HUES48 (cell line): ENCODE measurements at regions not wholly inside any gene's neighbourhood (a gene's known extent, or its start where the extent isn't known, plus 50 kb on each side); places are given as distances from the start of the nearest gene placed in this dataset.

ENCODE experiments used
- H3K27ac ChIP-seq: one replicate; pipeline ENCODE4 v1.7.0; 2013; ENCODE audit warnings: low read depth, low read length, inconsistent platforms
- H3K27me3 ChIP-seq: 2 replicates; pipeline ENCODE4 v1.6.1; 2013; ENCODE audit warnings: mild to moderate bottlenecking, low read length; ENCODE audit not compliant: control insufficient read depth, insufficient read depth
- H3K36me3 ChIP-seq: 2 replicates; pipeline ENCODE4 v1.6.1; 2013; ENCODE audit warnings: low read length; ENCODE audit not compliant: control insufficient read depth, insufficient read depth
- H3K4me1 ChIP-seq: 2 replicates; pipeline ENCODE4 v1.6.1; 2013; ENCODE audit warnings: mild to moderate bottlenecking, low read length; ENCODE audit not compliant: control insufficient read depth, insufficient read depth
- H3K4me3 ChIP-seq: 2 replicates; pipeline ENCODE4 v1.5.1; 2013; ENCODE audit warnings: mild to moderate bottlenecking, low read depth, low read length
- H3K9ac ChIP-seq: 2 replicates; pipeline ENCODE4 v1.6.1; 2013; ENCODE audit warnings: mild to moderate bottlenecking, low read depth, low read length, moderate library complexity
- H3K9me3 ChIP-seq: 2 replicates; pipeline ENCODE4 v1.6.1; 2013; ENCODE audit warnings: low read length; ENCODE audit not compliant: control insufficient read depth, insufficient read depth

- Histone ChIP-seq H3K9ac (no peak overlapping the region), H3K9me3 (no peaks in the 10 kb centered on the region), H3K4me1 (peaks cover 13% of the 10 kb centered on the region), H3K27me3 (no peaks in the 10 kb centered on the region), H3K36me3 (no peaks in the 10 kb centered on the region), H3K4me3 (no peak overlapping the region), H3K27ac (no peak overlapping the region)
These were observed 90.7 kb downstream of the CDC7 start for GRCh38 chr1:91591175-91591974.

GRCh38 chr1:91592716-91593477 is 92.2 kb downstream of the CDC7 start:
- Histone ChIP-seq H3K9me3 (no peaks in the 10 kb centered on the region), H3K4me3 (no peak overlapping the region), H3K27ac (no peak overlapping the region), H3K4me1 (peaks cover 13% of the 10 kb centered on the region), H3K27me3 (no peaks in the 10 kb centered on the region), H3K9ac (no peak overlapping the region), H3K36me3 (no peaks in the 10 kb centered on the region)

- Histone ChIP-seq H3K27ac (no peak overlapping the region), H3K27me3 (no peaks in the 10 kb centered on the region), H3K9ac (no peak overlapping the region)
These were observed 93.9 kb downstream of the CDC7 start for GRCh38 chr1:91594383-91595055.

GRCh38 chr1:91596474-91596873 is 95.8 kb downstream of the CDC7 start:
- H3K4me3 ChIP-seq: no peak overlapping the region
- no peaks in the 10 kb centered on the region for H3K27me3 ChIP-seq
- no peaks in the 10 kb centered on the region for H3K36me3 ChIP-seq
- H3K4me1 ChIP-seq: peaks cover 2% of the 10 kb centered on the region
- H3K9ac ChIP-seq: no peak overlapping the region
- H3K27ac ChIP-seq: no peak overlapping the region
- H3K9me3 ChIP-seq: no peaks in the 10 kb centered on the region

More at GRCh38 chr1:91594383-91595055, 93.9 kb downstream of the CDC7 start:
- no peaks in the 10 kb centered on the region for H3K9me3 ChIP-seq
- no peak overlapping the region for H3K4me3 ChIP-seq
- peaks cover 10% of the 10 kb centered on the region for H3K4me1 ChIP-seq
- H3K36me3 ChIP-seq: no peaks in the 10 kb centered on the region

DNA sequence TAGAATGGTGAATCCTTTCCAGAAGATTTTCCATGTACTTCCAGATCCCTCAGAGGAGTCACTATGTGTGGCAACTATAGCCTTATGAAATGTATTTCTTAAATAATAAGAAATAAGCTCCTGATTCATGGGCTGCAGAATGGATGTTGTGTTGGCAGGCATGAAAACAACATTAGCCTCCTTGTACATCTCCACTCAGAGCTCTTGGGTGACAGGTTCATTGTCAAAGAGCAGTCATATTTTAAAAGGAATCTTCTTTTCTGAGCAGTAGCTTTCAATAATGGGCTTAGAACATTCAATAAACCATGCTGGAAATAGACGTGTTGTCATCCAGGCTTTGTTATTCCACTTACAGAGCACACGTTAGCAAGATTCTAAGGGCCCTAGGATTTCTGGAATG is 96.6 kb downstream of the CDC7 start:
- no peak overlapping the region for H3K27ac ChIP-seq
- no peaks in the 10 kb centered on the region for H3K9me3 ChIP-seq
- H3K9ac ChIP-seq: no peak overlapping the region
- no peaks in the 10 kb centered on the region for H3K36me3 ChIP-seq
- H3K4me3 ChIP-seq: no peak overlapping the region
- H3K27me3 ChIP-seq: no peaks in the 10 kb centered on the region
- H3K4me1 ChIP-seq: no peaks in the 10 kb centered on the region

DNA sequence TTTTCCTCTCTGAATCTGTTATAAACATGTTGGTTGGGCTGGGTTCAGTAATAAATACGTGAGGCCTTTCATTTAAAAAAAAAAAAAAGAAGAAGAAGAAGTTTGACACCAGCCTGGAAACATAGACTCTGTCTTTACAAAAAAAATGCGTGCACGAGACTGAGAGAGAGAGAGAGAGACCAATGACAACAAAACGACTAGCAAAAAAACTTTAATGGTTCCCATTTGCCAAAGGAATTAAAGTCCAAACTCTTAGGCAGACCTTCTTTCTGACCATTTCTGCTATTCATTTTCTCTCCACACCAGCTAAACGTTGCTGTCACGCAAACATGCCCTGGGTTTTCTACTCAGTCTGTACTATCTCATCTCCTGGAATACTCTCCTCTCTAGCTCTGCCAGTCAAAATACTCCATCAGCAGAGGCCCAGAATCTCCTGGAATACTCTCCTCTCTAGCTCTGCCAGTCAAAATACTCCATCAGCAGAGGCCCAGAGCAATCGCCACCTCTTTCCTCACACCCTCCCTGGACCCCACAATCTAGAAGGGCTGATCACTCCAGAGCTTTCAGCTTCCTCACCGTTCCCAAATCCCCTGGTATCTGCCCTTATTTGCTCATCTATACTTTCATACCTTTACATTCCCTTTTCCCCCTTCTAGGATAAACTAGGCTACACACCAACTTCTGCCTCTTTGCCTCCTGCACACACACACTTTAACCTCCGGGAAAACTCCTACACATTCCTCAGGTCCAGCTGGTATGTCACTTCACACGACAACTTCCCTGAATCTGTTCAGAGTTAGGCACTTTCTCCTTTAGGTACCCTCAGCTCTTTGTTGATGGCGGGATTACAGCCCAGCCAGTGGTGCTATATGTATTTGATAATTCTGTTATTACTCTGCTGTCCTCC is 100.0 kb downstream of the CDC7 start:
- Histone ChIP-seq H3K36me3 (no peaks in the 10 kb centered on the region), H3K9ac (no peak overlapping the region), H3K27ac (no peak overlapping the region), H3K27me3 (no peaks in the 10 kb centered on the region), H3K9me3 (no peaks in the 10 kb centered on the region), H3K4me3 (no peak overlapping the region), H3K4me1 (no peaks in the 10 kb centered on the region)

- Histone ChIP-seq H3K9ac (no peak overlapping the region), H3K27ac (no peak overlapping the region), H3K36me3 (no peaks in the 10 kb centered on the region), H3K27me3 (no peaks in the 10 kb centered on the region), H3K4me3 (no peak overlapping the region), H3K9me3 (no peaks in the 10 kb centered on the region), H3K4me1 (no peaks in the 10 kb centered on the region)
These were observed 101.1 kb downstream of the CDC7 start for GRCh38 chr1:91601554-91602376.

DNA sequence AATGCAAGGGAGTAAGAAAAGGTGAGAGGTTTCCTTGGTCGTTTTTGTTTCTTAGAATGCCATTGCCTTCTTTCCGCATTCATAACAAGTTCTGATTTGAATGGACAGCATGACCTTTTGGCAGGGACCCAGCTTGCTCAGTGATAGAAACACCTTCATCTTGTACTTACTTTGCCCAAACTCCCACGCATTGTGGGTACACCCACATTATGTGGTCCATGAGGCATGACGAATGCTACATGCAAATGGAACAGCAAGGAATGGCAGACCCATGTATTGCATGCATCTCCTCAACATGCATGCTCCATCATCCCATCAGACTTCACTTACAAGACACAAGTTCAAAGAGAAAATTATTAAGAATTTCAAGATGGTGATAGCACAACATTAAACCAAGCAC is 102.8 kb downstream of the CDC7 start:
- Histone ChIP-seq H3K9me3 (no peaks in the 10 kb centered on the region), H3K4me3 (no peak overlapping the region), H3K27ac (no peak overlapping the region)

GRCh38 chr1:91604632-91605031 is 104.0 kb downstream of the CDC7 start:
- no peaks in the 10 kb centered on the region for H3K27me3 ChIP-seq
- H3K9ac ChIP-seq: no peak overlapping the region
- H3K36me3 ChIP-seq: no peaks in the 10 kb centered on the region
- no peaks in the 10 kb centered on the region for H3K4me1 ChIP-seq
- no peak overlapping the region for H3K4me3 ChIP-seq
- H3K27ac ChIP-seq: no peak overlapping the region
- H3K9me3 ChIP-seq: no peaks in the 10 kb centered on the region

More for the DNA sequence above, 102.8 kb downstream of the CDC7 start:
- Histone ChIP-seq H3K36me3 (no peaks in the 10 kb centered on the region), H3K27me3 (no peaks in the 10 kb centered on the region), H3K9ac (no peak overlapping the region), H3K4me1 (no peaks in the 10 kb centered on the region)

DNA sequence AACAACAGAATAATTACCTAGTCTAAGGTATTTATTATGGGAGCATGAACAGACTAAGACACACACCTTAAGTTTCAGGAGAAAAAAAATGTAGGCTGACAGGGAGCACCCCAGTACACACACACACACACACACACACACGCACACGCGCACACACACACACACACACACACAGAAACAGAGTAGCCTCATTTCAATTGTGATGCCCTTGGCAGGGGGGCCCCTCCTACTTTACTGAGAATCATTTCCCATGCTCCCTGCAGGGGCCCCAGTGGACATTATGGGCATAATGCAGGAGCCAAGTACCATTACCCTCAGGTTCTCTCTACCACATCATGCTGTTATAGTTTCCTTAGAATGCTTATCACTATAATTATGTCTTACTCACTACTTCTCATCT is 104.9 kb downstream of the CDC7 start:
- Histone ChIP-seq H3K9ac (no peak overlapping the region), H3K36me3 (no peaks in the 10 kb centered on the region), H3K27ac (no peak overlapping the region), H3K9me3 (no peaks in the 10 kb centered on the region), H3K4me3 (no peak overlapping the region), H3K4me1 (no peaks in the 10 kb centered on the region), H3K27me3 (no peaks in the 10 kb centered on the region)
